GM03348 (cell line): ENCODE measurements at regions not wholly inside any gene's neighbourhood (a gene's known extent, or its start where the extent isn't known, plus 50 kb on each side); places are given as distances from the start of the nearest gene placed in this dataset.
"Not testable (repeated sequence)": the region's sequence is repeated elsewhere in the genome, so short reads cannot be mapped to it uniquely, and the experiment has no call there.

Source experiments
- DNase-seq: peaks from one replicate; pipeline ENCODE4 v3.0.0; 2012; ENCODE audit warnings: low spot score

- DNase-seq, result no peak
These were observed 208.4 kb upstream of the ZNF521 start for GRCh38 chr18:25560369-25560768.

- no peak for DNase-seq
These were observed 205.0 kb upstream of the ZNF521 start for GRCh38 chr18:25557011-25557410.

- DNase-seq, result no peak
These were observed 201.8 kb upstream of the ZNF521 start for GRCh38 chr18:25553631-25554263.

- DNase-seq, result no peak
These were observed 192.8 kb upstream of the ZNF521 start for GRCh38 chr18:25544546-25545287.

- DNase-seq, result no peak
These were observed 186.4 kb upstream of the ZNF521 start for GRCh38 chr18:25538175-25538922.

GRCh38 chr18:25535495-25535894 is 183.5 kb upstream of the ZNF521 start:
- no peak for DNase-seq

GRCh38 chr18:25534401-25534800 is 182.4 kb upstream of the ZNF521 start:
- DNase-seq, result no peak

- DNase-seq, result no peak
These were observed 181.3 kb upstream of the ZNF521 start for GRCh38 chr18:25533218-25533617.

GRCh38 chr18:25531207-25531606 is 179.2 kb upstream of the ZNF521 start:
- DNase-seq, result no peak

- DNase-seq, result not testable (repeated sequence)
These were observed 173.8 kb upstream of the ZNF521 start for GRCh38 chr18:25525789-25526188.

- DNase-seq, result no peak
These were observed 166.7 kb upstream of the ZNF521 start for GRCh38 chr18:25518716-25519053.

- no peak for DNase-seq
These were observed 166.1 kb upstream of the ZNF521 start for GRCh38 chr18:25517881-25518715.

- DNase-seq, result no peak
These were observed 165.0 kb upstream of the ZNF521 start for GRCh38 chr18:25516747-25517498.

GRCh38 chr18:25516121-25516520 is 164.2 kb upstream of the ZNF521 start:
- DNase-seq, result no peak

- no peak for DNase-seq
These were observed 158.1 kb upstream of the ZNF521 start for GRCh38 chr18:25510096-25510495.

GRCh38 chr18:25503567-25504081 is 151.7 kb upstream of the ZNF521 start:
- peak; percentile 56 for DNase-seq

GRCh38 chr18:25497151-25497794 is 145.3 kb upstream of the ZNF521 start:
- DNase-seq, result no peak

- no peak for DNase-seq
These were observed 144.6 kb upstream of the ZNF521 start for GRCh38 chr18:25496544-25496943.

GRCh38 chr18:25495606-25496005 is 143.6 kb upstream of the ZNF521 start:
- no peak for DNase-seq

GRCh38 chr18:25494888-25495287 is 142.9 kb upstream of the ZNF521 start:
- DNase-seq, result no peak

- no peak for DNase-seq
These were observed 141.4 kb upstream of the ZNF521 start for GRCh38 chr18:25493401-25493800.
